ENCODE measurements at regions not wholly inside any gene's neighbourhood (a gene's known extent, or its start where the extent isn't known, plus 50 kb on each side); places are given as distances from the start of the nearest gene placed in this dataset.
"Not testable (repeated sequence)": the region's sequence is repeated elsewhere in the genome, so short reads cannot be mapped to it uniquely, and the experiment has no call there.

- no peak for DNase-seq
These were observed 103.3 kb upstream of the TRHDE start for GRCh38 chr12:72168851-72169250.

- DNase-seq, result no peak
These were observed 98.2 kb upstream of the TRHDE start for GRCh38 chr12:72173974-72174373.

- DNase-seq, result no peak
These were observed 93.9 kb upstream of the TRHDE start for GRCh38 chr12:72178244-72178643.

- DNase-seq, result no peak
These were observed 93.3 kb upstream of the TRHDE start for GRCh38 chr12:72178871-72179270.

- no peak for DNase-seq
These were observed 92.3 kb upstream of the TRHDE start for GRCh38 chr12:72179841-72180240.

- DNase-seq, result not testable (repeated sequence)
These were observed 87.1 kb upstream of the TRHDE start for GRCh38 chr12:72184971-72185533.

- no peak for DNase-seq
These were observed 82.9 kb upstream of the TRHDE start for GRCh38 chr12:72189266-72189665.

- no peak for DNase-seq
These were observed 80.4 kb upstream of the TRHDE start for GRCh38 chr12:72191761-72192160.

GRCh38 chr12:72197790-72198189 is 74.4 kb upstream of the TRHDE start:
- no peak for DNase-seq

- DNase-seq, result no peak
These were observed 70.7 kb upstream of the TRHDE start for GRCh38 chr12:72201457-72201856.

- no peak for DNase-seq
These were observed 68.3 kb upstream of the TRHDE start for GRCh38 chr12:72203764-72204335.

GRCh38 chr12:72207079-72207478 is 65.1 kb upstream of the TRHDE start:
- no peak for DNase-seq

- no peak for DNase-seq
These were observed 64.4 kb upstream of the TRHDE start for GRCh38 chr12:72207486-72208409.

- DNase-seq, result no peak
These were observed 63.1 kb upstream of the TRHDE start for GRCh38 chr12:72209086-72209485.

- no peak for DNase-seq
These were observed 58.0 kb upstream of the TRHDE start for GRCh38 chr12:72214163-72214562.

GRCh38 chr12:72215287-72215686 is 56.9 kb upstream of the TRHDE start:
- DNase-seq, result not testable (repeated sequence)

- no peak for DNase-seq
These were observed 52.2 kb upstream of the TRHDE start for GRCh38 chr12:72219937-72220336.

Measured in RPMI8226 (cell line).